DND-41 (cell line): ENCODE measurements at regions not wholly inside any gene's neighbourhood (a gene's known extent, or its start where the extent isn't known, plus 50 kb on each side); places are given as distances from the start of the nearest gene placed in this dataset.

Experiments used
- ATAC-seq: fragments of 200-7000 bp; cut with Tn5 transposase; 3 replicates; pipeline ENCODE4 v1.9.1; 2021; ENCODE audit warnings: low read depth; ENCODE audit not compliant: insufficient read depth
- DNase-seq: peaks from one replicate; pipeline ENCODE4 v3.0.0-alpha.2; 2020
- H2AFZ ChIP-seq: 2 replicates; pipeline ENCODE4 v1.6.0; 2012; ENCODE audit warnings: low read depth, low read length
- H3K27ac ChIP-seq: 2 replicates; pipeline ENCODE4 v1.5.1; 2012; ENCODE audit warnings: low read length, inconsistent platforms
- H3K27me3 ChIP-seq: fragments of 200-600 bp; sonication (generic); 2 replicates; pipeline ENCODE4 v1.6.0; 2012; ENCODE audit warnings: low read length, mild to moderate bottlenecking, inconsistent platforms; ENCODE audit not compliant: insufficient read depth, poor library complexity
- H3K36me3 ChIP-seq: 2 replicates; pipeline ENCODE4 v1.5.1; 2012; ENCODE audit warnings: low read length, inconsistent platforms; ENCODE audit not compliant: insufficient read depth
- H3K4me1 ChIP-seq: 2 replicates; pipeline ENCODE4 v1.5.1; 2012; ENCODE audit warnings: mild to moderate bottlenecking, low read length; ENCODE audit not compliant: insufficient read depth
- H3K4me2 ChIP-seq: 2 replicates; pipeline ENCODE4 v1.6.0; 2012; ENCODE audit warnings: mild to moderate bottlenecking, moderate library complexity, low read length, inconsistent platforms; ENCODE audit not compliant: insufficient read depth
- H3K4me3 ChIP-seq, 2 experiments: fragments of 200-600 bp in 1 of 2; shearing (Covaris generic) in 1 of 2; 2 replicates each; pipeline ENCODE4 v1.5.1; 2012 to 2016; ENCODE audit warnings: inconsistent platforms in 2 of 2, low read length in 2 of 2, mild to moderate bottlenecking in 2 of 2, low read depth in 1 of 2, moderate library complexity in 1 of 2
- H3K79me2 ChIP-seq: 2 replicates; pipeline ENCODE4 v1.6.0; 2012; ENCODE audit warnings: low read length, inconsistent platforms; ENCODE audit not compliant: insufficient read depth
- H3K9ac ChIP-seq: 2 replicates; pipeline ENCODE4 v1.6.0; 2012; ENCODE audit warnings: low read depth, mild to moderate bottlenecking, inconsistent platforms, low read length, moderate library complexity
- H3K9me3 ChIP-seq: 2 replicates; pipeline ENCODE4 v1.5.1; 2012; ENCODE audit warnings: low read length, moderate library complexity, mild to moderate bottlenecking, inconsistent platforms; ENCODE audit not compliant: insufficient read depth, severe bottlenecking
- H4K20me1 ChIP-seq: 2 replicates; pipeline ENCODE4 v1.6.0; 2012; ENCODE audit warnings: low read length; ENCODE audit not compliant: insufficient read depth
- CTCF ChIP-seq: IDR thresholded peaks from 2 replicates; pipeline ENCODE4 v1.5.1; 2012; ENCODE audit warnings: borderline replicate concordance, low read length, moderate library complexity, mild to moderate bottlenecking; ENCODE audit not compliant: poor library complexity, severe bottlenecking; ENCODE audit errors: extremely low read depth
- EZH2 ChIP-seq: IDR thresholded peaks from 3 replicates; pipeline ENCODE4 v1.6.1; 2012; ENCODE audit warnings: borderline replicate concordance, low read depth, mild to moderate bottlenecking, moderate library complexity, low read length, inconsistent platforms; ENCODE audit not compliant: severe bottlenecking

GRCh38 chr12:39157696-39158342 is 252.4 kb upstream of the CPNE8 start:
- Histone ChIP-seq H3K36me3 (no peaks in the 10 kb centered on the region), H3K9ac (no peak overlapping the region), H2AFZ (no peak overlapping the region), H3K4me1 (no peaks in the 10 kb centered on the region), H4K20me1 (no peaks in the 10 kb centered on the region), H3K79me2 (no peaks in the 10 kb centered on the region), H3K4me2 (no peak overlapping the region), H3K9me3 (no peaks in the 10 kb centered on the region), H3K27me3 (no peaks in the 10 kb centered on the region), H3K4me3 (no peak overlapping the region), H3K27ac (no peak overlapping the region)
- no peak for TF ChIP-seq CTCF
- no peak for TF ChIP-seq EZH2
- ATAC-seq (no peak), DNase-seq (no peak)

GRCh38 chr12:39145175-39145999 is 240.0 kb upstream of the CPNE8 start:
- Histone ChIP-seq H3K27ac (no peak overlapping the region), H3K36me3 (no peaks in the 10 kb centered on the region), H2AFZ (no peak overlapping the region), H3K4me2 (no peak overlapping the region), H3K79me2 (no peaks in the 10 kb centered on the region), H3K4me1 (no peaks in the 10 kb centered on the region), H3K9ac (no peak overlapping the region), H3K27me3 (no peaks in the 10 kb centered on the region), H4K20me1 (no peaks in the 10 kb centered on the region), H3K4me3 (no peak overlapping the region), H3K9me3 (peaks cover 4% of the 10 kb centered on the region)
- DNase-seq (no peak), ATAC-seq (no peak)
- TF ChIP-seq CTCF (no peak), EZH2 (no peak)

GRCh38 chr12:39144613-39145061 is 239.2 kb upstream of the CPNE8 start:
- Histone ChIP-seq H3K4me1 (no peaks in the 10 kb centered on the region), H3K36me3 (no peaks in the 10 kb centered on the region), H3K4me3 (no peak overlapping the region), H3K9me3 (peaks cover 4% of the 10 kb centered on the region), H2AFZ (no peak overlapping the region), H3K27ac (no peak overlapping the region), H3K4me2 (no peak overlapping the region), H3K79me2 (no peaks in the 10 kb centered on the region), H3K27me3 (no peaks in the 10 kb centered on the region), H3K9ac (no peak overlapping the region), H4K20me1 (no peaks in the 10 kb centered on the region)
- no peak for TF ChIP-seq EZH2
- TF ChIP-seq CTCF = no peak
- no peak for ATAC-seq
- DNase-seq = no peak
